Stimulated activated CD4-positive, alpha-beta T cell treated with anti-CD3 and anti-CD28 coated beads, Interleukin-4, amount 100 ng/mL, for 48 hours (primary cell): ENCODE measurements at regions not wholly inside any gene's neighbourhood (a gene's known extent, or its start where the extent isn't known, plus 50 kb on each side); places are given as distances from the start of the nearest gene placed in this dataset.

Experiments used
- DNase-seq, 2 donors: peaks; one replicate each; pipeline ENCODE4 v3.0.0-alpha.2; 2020; ENCODE audit warnings: low read depth in 2 of 2

DNA sequence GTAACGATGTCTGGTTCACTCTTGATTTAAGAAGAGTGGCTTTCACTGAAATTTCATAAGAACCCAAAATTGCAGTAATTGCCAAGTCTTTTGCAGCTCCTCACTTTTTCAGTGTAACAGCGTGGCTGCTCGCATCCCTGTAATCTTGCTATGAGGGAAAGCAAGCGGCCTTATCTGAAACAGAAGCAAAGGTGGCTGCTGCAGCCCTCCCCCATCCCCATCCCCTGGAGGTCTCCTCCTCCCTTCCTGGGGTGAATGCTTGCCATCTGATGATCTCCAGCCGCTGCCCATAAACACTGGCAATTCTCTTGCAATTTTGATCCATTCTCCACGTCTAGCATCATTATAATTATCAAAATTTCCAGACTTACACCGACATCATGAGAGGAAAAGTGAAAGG, 182.5 kb upstream of the ASIC2 start:
- no peak for DNase-seq

- no peak for DNase-seq
These were observed 188.6 kb upstream of the ASIC2 start for GRCh38 chr17:33481652-33482051.

GRCh38 chr17:33482636-33483035, 189.5 kb upstream of the ASIC2 start:
- no peak for DNase-seq

GRCh38 chr17:33484559-33484958, 191.5 kb upstream of the ASIC2 start:
- no peak for DNase-seq

- no peak for DNase-seq
These were observed 193.2 kb upstream of the ASIC2 start for GRCh38 chr17:33486135-33486885.

DNA sequence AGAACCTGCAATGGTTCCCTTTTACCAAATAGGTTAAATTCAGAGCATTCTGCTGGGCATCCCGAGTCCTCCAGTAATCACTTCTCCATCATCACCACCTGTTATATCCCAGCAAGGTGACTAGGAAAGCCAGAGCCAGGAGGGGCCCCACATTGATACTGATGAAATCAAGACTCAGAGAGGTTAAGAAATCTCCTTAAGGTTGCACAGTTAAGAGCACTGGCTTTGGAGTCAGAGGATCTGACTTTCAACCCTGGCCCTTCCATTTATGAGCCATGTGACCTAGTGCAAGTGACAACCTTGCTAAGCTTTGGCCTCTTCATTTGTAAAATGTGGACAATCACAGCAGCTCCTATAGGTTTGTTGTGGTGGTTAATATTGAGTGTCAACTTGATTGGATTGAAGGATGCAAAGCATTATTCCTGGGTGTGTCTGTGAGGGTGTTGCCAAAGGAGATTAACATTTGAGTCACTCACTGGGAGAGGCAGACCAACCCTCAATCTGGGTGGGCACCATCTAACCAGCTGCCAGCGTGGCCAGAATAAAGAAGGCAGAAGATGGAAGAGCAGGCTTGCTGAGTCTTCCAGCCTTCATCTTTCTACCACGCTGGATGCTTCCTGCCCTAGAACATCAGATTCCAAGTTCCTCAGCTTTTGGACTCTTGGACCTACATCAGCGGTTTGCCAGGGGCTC, 194.2 kb upstream of the ASIC2 start:
- no peak for DNase-seq

GRCh38 chr17:33491871-33492481, 198.9 kb upstream of the ASIC2 start:
- DNase-seq = no peak

DNA sequence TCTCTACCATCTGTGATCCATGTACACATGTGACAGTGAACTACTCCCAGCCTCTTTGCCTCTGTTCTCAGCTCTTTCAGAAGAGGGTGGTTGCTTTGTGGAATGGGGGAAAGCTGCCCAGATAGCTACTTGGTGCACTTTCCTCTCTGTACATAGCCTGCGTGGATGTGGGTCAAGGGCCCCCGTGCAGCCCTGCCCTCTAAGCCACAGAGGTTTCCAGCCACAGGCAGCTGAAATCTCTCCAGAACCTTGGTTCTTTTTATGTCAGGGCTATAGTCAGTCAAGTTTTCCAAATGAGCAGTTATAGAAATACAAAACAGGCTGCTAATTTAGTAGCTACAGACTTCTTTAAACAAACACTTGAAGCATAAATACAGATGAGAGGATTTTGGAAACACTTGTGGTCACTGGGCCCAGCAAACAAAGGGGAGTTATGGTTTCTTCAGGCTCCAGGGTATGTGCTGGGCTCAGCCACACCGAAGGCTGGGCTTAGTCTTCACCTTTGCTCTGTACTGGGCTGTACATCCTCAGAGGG, 199.7 kb upstream of the ASIC2 start:
- no peak for DNase-seq

DNA sequence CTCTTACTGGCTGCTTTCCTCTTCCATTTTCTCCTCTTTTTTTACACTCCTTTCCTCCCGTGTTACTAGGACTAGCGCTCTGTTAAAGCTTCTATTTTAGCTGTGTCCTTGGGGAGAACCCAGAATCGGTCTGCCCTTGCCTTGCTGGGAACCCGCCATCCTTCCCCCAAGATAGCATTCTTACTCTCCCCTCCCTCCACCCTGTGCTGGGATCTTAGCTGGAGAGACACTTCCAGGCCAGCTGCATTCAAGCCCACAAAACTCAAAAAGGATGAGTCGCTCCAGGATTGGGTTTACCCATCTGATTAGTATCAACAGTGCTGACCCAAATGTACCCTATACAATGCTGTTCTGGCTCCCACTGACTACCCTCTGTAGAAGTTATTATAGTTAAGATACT, 200.5 kb upstream of the ASIC2 start:
- DNase-seq = no peak

GRCh38 chr17:33494151-33494550, 201.1 kb upstream of the ASIC2 start:
- DNase-seq = no peak

GRCh38 chr17:33497623-33498022, 204.5 kb upstream of the ASIC2 start:
- DNase-seq = no peak

- no peak for DNase-seq
These were observed 205.0 kb upstream of the ASIC2 start for GRCh38 chr17:33498069-33498468.

DNA sequence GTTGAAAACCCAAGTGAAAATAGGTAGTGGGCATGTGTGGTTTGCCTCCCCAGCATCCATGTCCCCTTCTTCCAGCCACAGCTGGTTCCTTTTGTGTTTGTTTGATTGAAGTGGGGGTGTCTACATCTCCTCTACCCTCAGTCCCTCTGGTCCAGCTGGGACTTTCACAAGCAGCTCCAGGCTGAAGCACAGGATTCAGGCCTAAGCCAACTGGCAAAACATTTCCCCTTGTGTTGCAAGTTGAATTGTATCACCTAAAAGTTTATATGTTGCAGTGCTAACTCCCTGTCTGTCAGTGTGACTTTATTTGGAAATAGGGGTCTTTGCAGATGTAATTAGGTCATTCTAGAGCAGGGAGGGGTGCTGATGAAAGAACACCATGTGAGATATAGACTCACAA, 205.9 kb upstream of the ASIC2 start:
- no peak for DNase-seq

DNA sequence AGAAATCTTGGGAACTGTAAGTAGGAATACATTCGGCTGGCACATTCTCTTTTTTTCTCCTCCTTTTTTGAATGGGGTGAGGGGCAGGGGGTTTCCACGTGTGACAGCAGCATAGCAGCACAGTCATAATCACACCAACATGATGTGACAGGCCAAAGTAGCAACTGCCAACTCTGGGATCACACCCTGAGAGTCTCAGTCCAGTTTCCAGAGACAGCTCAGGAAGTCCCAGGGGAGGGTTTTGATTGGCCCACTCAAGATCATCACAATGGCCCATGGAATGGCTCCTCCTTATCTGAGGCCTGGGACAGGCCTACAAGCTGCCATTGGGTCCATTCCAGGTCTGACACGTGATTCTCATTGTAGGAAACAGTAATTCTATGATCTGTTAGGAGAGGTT, 207.1 kb upstream of the ASIC2 start:
- DNase-seq = no peak

DNA sequence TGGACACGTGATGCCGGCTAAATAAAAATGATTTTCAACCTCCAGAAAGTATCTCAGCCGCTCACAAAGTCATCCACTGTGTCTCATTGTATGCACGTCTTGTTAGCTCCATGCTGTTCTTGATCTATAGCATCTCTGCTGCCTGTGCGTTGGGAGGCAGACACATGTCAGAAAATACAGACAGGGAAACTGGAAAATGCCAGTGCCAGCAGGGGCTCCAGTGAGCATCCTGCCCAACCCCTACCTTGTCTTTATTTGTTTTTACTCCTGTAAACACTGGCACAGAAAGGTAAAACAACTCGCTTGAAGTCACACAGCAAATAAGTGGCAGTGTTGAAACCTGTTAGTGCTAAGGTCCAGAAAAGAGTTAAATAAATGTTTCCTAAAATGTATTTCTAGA, 208.1 kb upstream of the ASIC2 start:
- DNase-seq = no peak

- no peak for DNase-seq
These were observed 211.5 kb upstream of the ASIC2 start for GRCh38 chr17:33504571-33504970.

- DNase-seq = no peak
These were observed 214.0 kb upstream of the ASIC2 start for GRCh38 chr17:33506889-33507650.

DNA sequence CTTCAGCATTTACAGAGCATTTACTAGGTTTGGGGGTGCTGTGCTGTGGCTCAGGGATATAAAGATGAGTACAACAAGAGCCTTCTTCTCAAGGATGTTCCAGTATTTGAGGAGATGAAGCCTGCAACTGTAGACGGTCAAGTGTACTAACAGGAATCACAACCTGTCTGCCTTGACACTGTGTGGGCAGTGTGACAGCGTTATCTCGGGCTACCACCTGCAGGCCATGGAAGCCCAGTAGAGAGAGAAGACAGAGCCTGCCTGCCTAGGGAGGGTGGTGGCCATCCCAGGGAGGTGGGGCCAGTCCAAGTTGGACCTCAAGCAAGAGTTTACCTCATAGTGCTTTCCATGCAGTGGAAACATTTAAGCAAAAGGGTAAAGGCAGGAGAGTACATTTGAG, 215.1 kb upstream of the ASIC2 start:
- no peak for DNase-seq

DNA sequence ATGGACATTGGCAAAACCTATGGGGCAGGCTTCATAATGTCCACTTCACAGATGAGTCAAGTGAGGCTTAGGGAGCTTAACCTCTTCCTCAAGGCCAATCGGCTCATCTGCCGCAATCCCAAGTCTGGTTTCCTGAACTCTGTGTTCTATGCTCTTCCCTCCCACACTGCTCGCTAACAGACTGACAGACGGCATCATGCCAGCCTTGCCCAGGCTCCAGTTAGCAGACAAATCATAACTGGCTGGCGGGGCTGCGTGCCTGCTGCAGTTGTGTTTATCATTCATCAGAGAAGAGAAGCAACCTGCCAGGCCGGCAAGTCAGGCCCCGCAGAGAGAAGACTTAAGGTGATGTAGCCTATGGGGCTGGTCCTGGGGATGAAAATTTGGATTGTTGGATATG, 216.2 kb upstream of the ASIC2 start:
- DNase-seq = no peak

- DNase-seq = no peak
These were observed 218.6 kb upstream of the ASIC2 start for GRCh38 chr17:33511670-33512069.

- no peak for DNase-seq
These were observed 219.0 kb upstream of the ASIC2 start for GRCh38 chr17:33512113-33512512.

GRCh38 chr17:33513769-33514168, 220.7 kb upstream of the ASIC2 start:
- DNase-seq = no peak
